Activated CD4-positive, alpha-beta T cell treated with anti-CD3 and anti-CD28 coated beads, Interleukin-2, amount 10 ng/mL, durations not matched to agents 24 days and 14 days (primary cell): ENCODE measurements at regions not wholly inside any gene's neighbourhood (a gene's known extent, or its start where the extent isn't known, plus 50 kb on each side); places are given as distances from the start of the nearest gene placed in this dataset.

Experiments
- DNase-seq: peaks from one replicate; pipeline ENCODE4 v3.0.0; 2022
- H3K27ac Mint-ChIP-seq: one replicate; pipeline ENCODE4 v1.8.0; 2022; ENCODE audit warnings: mild to moderate bottlenecking, mixed read lengths
- H3K27me3 Mint-ChIP-seq: one replicate; pipeline ENCODE4 v1.8.0; 2022; ENCODE audit warnings: mixed read lengths
- H3K36me3 Mint-ChIP-seq: one replicate; pipeline ENCODE4 v1.8.0; 2022; ENCODE audit warnings: low read depth, mild to moderate bottlenecking, mixed read lengths
- H3K4me1 Mint-ChIP-seq: one replicate; pipeline ENCODE4 v1.8.0; 2021; ENCODE audit warnings: mixed read lengths
- H3K4me3 Mint-ChIP-seq: one replicate; pipeline ENCODE4 v1.8.0; 2022; ENCODE audit warnings: mild to moderate bottlenecking, moderate library complexity, mixed read lengths
- H3K9me3 Mint-ChIP-seq: one replicate; pipeline ENCODE4 v1.8.0; 2021; ENCODE audit warnings: mixed read lengths
- intact Hi-C: fragments of 100-400 bp; cut with micrococcal nuclease; formaldehyde crosslinking; loops from one replicate; pipeline ENCODE4 v1.15.1; 2023

- no peaks in the 10 kb centered on the region for H3K4me1 Mint-ChIP-seq
- H3K9me3 Mint-ChIP-seq = no peaks in the 10 kb centered on the region
- H3K36me3 Mint-ChIP-seq = no peaks in the 10 kb centered on the region
- no peak overlapping the region for H3K27ac Mint-ChIP-seq
- no peaks in the 10 kb centered on the region for H3K27me3 Mint-ChIP-seq
- no peak for DNase-seq
- no peak overlapping the region for H3K4me3 Mint-ChIP-seq
- intact Hi-C loops = no loop called here
Observed at GRCh38 chrX:129239371-129239770, 283.9 kb downstream of the SMARCA1 start.

DNA sequence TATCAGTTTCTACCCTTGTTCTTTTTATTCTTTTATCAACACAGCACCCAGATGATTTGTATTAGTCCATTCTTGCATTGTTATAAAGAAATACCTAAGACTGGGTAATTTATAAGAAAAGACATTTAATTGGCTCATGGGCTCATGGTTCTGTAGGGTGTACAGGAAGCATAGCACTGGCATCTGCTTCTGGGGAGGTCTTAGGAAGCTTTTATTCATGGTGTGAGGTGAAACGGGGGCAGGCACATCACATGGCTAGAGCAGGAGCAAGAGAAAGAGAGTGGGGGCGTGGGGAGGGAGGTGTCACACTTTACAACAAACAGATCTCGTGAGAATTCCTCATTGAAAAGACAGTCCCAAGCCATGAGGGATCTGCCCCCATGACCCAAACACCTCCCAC lies 285.3 kb downstream of the SMARCA1 start:
- Mint-ChIP-seq H3K4me1 (no peaks in the 10 kb centered on the region), H3K4me3 (no peak overlapping the region), H3K36me3 (no peaks in the 10 kb centered on the region), H3K9me3 (no peaks in the 10 kb centered on the region), H3K27ac (no peak overlapping the region), H3K27me3 (no peaks in the 10 kb centered on the region)
- intact Hi-C loops = no loop called here
- no peak for DNase-seq

DNA sequence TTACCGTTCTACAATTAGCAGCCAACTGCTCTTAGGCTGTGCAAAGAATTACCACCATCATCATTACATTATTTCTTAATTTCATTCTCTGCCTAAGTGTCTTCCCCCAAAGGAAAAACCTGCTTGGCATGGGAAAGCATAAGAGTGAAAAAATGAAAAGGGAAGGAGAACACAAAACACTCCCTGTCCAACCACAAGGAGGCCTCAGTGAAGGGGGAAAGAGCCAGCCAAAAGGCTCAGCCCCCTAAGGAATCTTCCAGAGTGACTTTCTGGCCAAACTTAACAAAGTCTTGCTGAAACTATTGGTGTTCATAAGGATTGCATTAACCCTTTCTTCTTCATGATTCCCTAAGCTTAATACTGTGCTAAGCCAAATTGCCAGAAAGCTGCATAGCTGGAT lies 287.4 kb downstream of the SMARCA1 start:
- Mint-ChIP-seq H3K4me1 (no peaks in the 10 kb centered on the region), H3K27ac (no peak overlapping the region), H3K36me3 (no peaks in the 10 kb centered on the region), H3K4me3 (no peak overlapping the region), H3K9me3 (no peaks in the 10 kb centered on the region), H3K27me3 (no peaks in the 10 kb centered on the region)
- no peak for DNase-seq
- intact Hi-C loops = no loop called here

DNA sequence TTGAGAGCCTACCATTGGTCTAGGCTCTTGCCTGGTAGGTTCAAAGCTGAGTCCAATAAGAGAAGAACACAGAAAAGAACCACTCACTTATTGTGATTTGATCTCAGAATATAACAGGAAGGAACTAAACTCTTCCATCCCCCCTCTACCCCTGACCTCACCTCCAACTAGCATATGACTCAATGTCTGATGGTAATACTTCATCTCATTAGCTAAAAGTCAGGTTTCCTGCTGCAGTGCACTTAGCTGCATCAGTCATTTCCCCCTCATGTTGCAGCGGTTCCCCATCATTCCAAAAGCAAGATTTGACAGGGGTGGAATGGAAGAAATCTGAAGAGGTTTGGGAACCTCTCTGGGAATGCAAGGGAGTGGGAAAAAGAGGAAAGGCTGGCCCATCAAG lies 289.5 kb downstream of the SMARCA1 start:
- H3K36me3 Mint-ChIP-seq = no peaks in the 10 kb centered on the region
- H3K9me3 Mint-ChIP-seq = no peaks in the 10 kb centered on the region
- intact Hi-C loops = no loop called here
- no peak overlapping the region for H3K27ac Mint-ChIP-seq
- DNase-seq = no peak
- H3K4me3 Mint-ChIP-seq = no peak overlapping the region
- H3K27me3 Mint-ChIP-seq = no peaks in the 10 kb centered on the region
- H3K4me1 Mint-ChIP-seq = no peaks in the 10 kb centered on the region

GRCh38 chrX:129230850-129231512 lies 292.3 kb downstream of the SMARCA1 start:
- intact Hi-C loops = no loop called here
- no peak for DNase-seq
- Mint-ChIP-seq H3K36me3 (no peaks in the 10 kb centered on the region), H3K9me3 (no peaks in the 10 kb centered on the region), H3K27ac (no peak overlapping the region), H3K4me1 (no peaks in the 10 kb centered on the region), H3K4me3 (no peak overlapping the region), H3K27me3 (no peaks in the 10 kb centered on the region)

DNA sequence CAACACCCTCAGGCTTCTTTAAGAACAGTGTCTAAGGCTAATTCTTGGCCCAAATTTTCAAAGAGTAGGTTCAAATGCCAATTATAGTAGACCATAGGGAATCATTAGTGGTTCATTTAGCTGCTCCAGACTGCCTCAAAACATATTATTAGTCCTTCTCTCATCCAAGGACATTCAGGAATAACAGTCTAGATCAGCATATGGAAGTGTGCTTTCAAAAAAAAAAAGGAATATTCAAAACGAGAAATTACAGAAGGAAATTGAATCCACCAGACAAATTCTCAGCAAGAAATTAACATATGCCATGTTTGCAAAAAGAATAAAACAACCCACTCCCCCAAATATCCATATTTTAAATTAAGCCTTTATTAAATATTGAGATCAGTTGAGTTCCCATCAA lies 293.1 kb downstream of the SMARCA1 start:
- Mint-ChIP-seq H3K27ac (no peak overlapping the region), H3K36me3 (no peaks in the 10 kb centered on the region), H3K27me3 (no peaks in the 10 kb centered on the region), H3K9me3 (no peaks in the 10 kb centered on the region), H3K4me3 (no peak overlapping the region), H3K4me1 (no peaks in the 10 kb centered on the region)
- intact Hi-C loops = no loop called here
- DNase-seq = no peak

- Mint-ChIP-seq H3K36me3 (no peaks in the 10 kb centered on the region), H3K9me3 (no peaks in the 10 kb centered on the region), H3K27ac (no peak overlapping the region), H3K4me3 (no peak overlapping the region), H3K4me1 (no peaks in the 10 kb centered on the region), H3K27me3 (no peaks in the 10 kb centered on the region)
- no peak for DNase-seq
- intact Hi-C loops = no loop called here
Observed at GRCh38 chrX:129227366-129227765, 295.9 kb downstream of the SMARCA1 start.

DNA sequence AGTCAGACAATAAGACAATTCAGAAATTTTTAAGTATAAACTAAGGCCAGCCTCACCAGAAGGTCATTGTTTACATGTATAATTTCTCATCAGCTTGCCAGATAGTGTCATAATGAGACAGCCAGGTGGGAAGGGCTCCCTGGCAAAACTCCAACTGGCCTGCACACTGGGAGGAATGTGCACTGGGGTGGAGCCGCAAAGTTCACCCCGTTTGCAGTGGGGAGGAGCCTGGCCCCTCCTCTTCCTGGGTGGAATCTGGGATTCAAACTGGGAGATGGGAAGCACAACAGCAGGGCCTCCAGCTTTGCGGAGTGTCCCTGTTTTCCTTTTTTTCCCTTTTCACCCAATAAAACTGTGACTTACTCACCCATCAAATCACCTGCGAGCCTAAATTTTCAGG lies 329.9 kb downstream of the SMARCA1 start:
- intact Hi-C loops = no loop called here
- Mint-ChIP-seq H3K9me3 (no peaks in the 10 kb centered on the region), H3K4me1 (no peaks in the 10 kb centered on the region), H3K27ac (no peak overlapping the region), H3K27me3 (no peaks in the 10 kb centered on the region), H3K36me3 (no peaks in the 10 kb centered on the region), H3K4me3 (no peak overlapping the region)
- DNase-seq = no peak

- Mint-ChIP-seq H3K27ac (no peak overlapping the region), H3K4me3 (no peak overlapping the region), H3K9me3 (no peaks in the 10 kb centered on the region), H3K4me1 (no peaks in the 10 kb centered on the region), H3K36me3 (no peaks in the 10 kb centered on the region), H3K27me3 (no peaks in the 10 kb centered on the region)
- intact Hi-C loops = no loop called here
- no peak for DNase-seq
Observed at GRCh38 chrX:129188231-129188630, 335.1 kb downstream of the SMARCA1 start.

GRCh38 chrX:129176710-129177109 lies 346.6 kb downstream of the SMARCA1 start:
- DNase-seq = no peak
- Mint-ChIP-seq H3K4me1 (no peaks in the 10 kb centered on the region), H3K27ac (no peak overlapping the region), H3K4me3 (no peak overlapping the region), H3K36me3 (no peaks in the 10 kb centered on the region), H3K9me3 (no peaks in the 10 kb centered on the region), H3K27me3 (no peaks in the 10 kb centered on the region)
- intact Hi-C loops = no loop called here

- Mint-ChIP-seq H3K9me3 (no peaks in the 10 kb centered on the region), H3K27me3 (no peaks in the 10 kb centered on the region), H3K36me3 (no peaks in the 10 kb centered on the region), H3K4me1 (no peaks in the 10 kb centered on the region), H3K27ac (no peak overlapping the region), H3K4me3 (no peak overlapping the region)
- no peak for DNase-seq
- intact Hi-C loops = no loop called here
Observed at GRCh38 chrX:129161108-129161507, 362.2 kb downstream of the SMARCA1 start.

DNA sequence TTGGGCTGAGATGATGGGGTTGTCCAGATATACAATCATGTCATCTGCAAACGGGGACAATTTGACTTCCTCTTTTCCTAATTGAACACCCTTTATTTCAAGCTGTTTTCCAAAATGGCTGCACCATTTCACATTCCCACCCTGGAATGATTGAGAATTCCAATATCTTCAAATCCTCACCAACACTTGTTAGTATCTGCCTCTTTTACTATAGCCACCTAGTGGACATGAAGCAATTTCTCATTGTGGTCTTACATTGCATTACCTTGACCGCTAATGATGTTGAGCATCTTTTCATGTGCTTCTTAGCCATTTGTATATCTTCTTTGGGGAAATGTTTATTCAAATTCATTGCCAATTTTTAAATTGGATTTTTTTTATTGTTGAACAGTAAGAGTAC lies 364.8 kb downstream of the SMARCA1 start:
- no peaks in the 10 kb centered on the region for H3K36me3 Mint-ChIP-seq
- H3K27ac Mint-ChIP-seq = no peak overlapping the region
- DNase-seq = no peak
- H3K9me3 Mint-ChIP-seq = no peaks in the 10 kb centered on the region
- H3K27me3 Mint-ChIP-seq = no peaks in the 10 kb centered on the region
- H3K4me1 Mint-ChIP-seq = no peaks in the 10 kb centered on the region
- intact Hi-C loops = no loop called here
- no peak overlapping the region for H3K4me3 Mint-ChIP-seq

GRCh38 chrX:129145840-129146272 lies 377.4 kb downstream of the SMARCA1 start:
- H3K4me3 Mint-ChIP-seq = no peak overlapping the region
- H3K4me1 Mint-ChIP-seq = no peaks in the 10 kb centered on the region
- intact Hi-C loops = no loop called here
- no peaks in the 10 kb centered on the region for H3K36me3 Mint-ChIP-seq
- DNase-seq = no peak
- H3K9me3 Mint-ChIP-seq = no peaks in the 10 kb centered on the region
- H3K27me3 Mint-ChIP-seq = no peaks in the 10 kb centered on the region
- no peak overlapping the region for H3K27ac Mint-ChIP-seq

DNA sequence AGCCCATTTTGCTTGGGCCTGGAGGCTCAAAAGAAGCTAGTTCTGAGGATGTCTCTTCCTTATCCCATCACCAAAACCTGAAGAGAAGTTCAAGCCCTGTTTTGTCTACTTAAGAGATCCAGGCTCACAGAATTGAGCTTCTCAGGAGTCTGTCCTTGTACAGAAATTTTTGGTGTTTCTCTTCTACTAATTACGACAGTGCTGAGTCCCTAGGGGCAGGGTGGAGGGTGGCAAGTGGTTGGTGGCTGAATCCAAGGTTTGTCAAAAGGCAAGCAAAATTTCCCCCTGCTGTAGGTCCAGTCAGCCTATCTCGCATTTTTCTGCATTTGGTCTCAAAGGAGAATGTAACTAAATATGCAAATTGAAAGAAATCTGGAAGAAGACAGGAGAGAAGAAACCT lies 377.9 kb downstream of the SMARCA1 start:
- intact Hi-C loops = no loop called here
- no peaks in the 10 kb centered on the region for H3K27me3 Mint-ChIP-seq
- no peak for DNase-seq
- H3K27ac Mint-ChIP-seq = no peak overlapping the region
- H3K9me3 Mint-ChIP-seq = no peaks in the 10 kb centered on the region
- H3K36me3 Mint-ChIP-seq = no peaks in the 10 kb centered on the region
- H3K4me1 Mint-ChIP-seq = no peaks in the 10 kb centered on the region
- no peak overlapping the region for H3K4me3 Mint-ChIP-seq
